ENCODE measurements at regions not wholly inside any gene's neighbourhood (a gene's known extent, or its start where the extent isn't known, plus 50 kb on each side); places are given as distances from the start of the nearest gene placed in this dataset.

DNA sequence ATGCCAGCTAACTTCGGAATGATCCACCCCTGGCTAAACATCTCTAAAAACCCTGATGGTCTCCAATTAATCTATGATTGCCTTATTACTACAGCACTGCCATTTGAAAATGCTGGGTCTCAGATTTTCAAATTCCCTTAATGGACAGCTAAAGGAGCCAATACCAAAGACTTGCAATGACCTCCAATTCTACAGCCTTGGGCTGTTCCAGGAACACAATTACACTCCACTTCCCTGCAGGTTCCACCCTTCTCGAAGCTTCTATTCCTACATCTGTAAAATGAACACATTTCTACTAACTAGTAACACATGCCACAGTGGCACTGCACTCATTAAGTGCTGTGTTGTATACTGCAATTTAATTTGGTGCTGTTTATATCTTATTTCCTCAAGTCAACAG lies 85.7 kb upstream of the AK4 start:
- H3K27me3 Mint-ChIP-seq, result no peaks in the 10 kb centered on the region
- H3K4me3 ChIP-seq (ENCODE audit: low read length), result no peak overlapping the region
- no peaks in the 10 kb centered on the region for H3K9me3 Mint-ChIP-seq
- H3K4me3 Mint-ChIP-seq, result peak overlapping the region in 1 of 7 donors; percentile 43
- no peaks in the 10 kb centered on the region for H3K36me3 ChIP-seq (ENCODE audit: insufficient read depth, low read length)
- H3K36me3 Mint-ChIP-seq, result peaks cover 0 to 27% (median 3%) of the 10 kb centered on the region in 3 donors
- peaks cover 37% of the 10 kb centered on the region for H3K4me1 ChIP-seq (ENCODE audit: insufficient read depth, low read length)
- H3K27ac ChIP-seq (ENCODE audit: low read depth, low read length), result no peak overlapping the region
- peak overlapping the region; percentile 36 to 91 (median 73) for H3K27ac Mint-ChIP-seq
- H3K9me3 ChIP-seq (ENCODE audit: low read length), result no peaks in the 10 kb centered on the region
- H3K4me1 Mint-ChIP-seq, result peaks cover 49 to 78% (median 62%) of the 10 kb centered on the region in 3 donors
- no peak for DNase-seq
- H3K27me3 ChIP-seq (ENCODE audit: insufficient read depth, low read length, poor library complexity, severe bottlenecking), result no peaks in the 10 kb centered on the region
- POLR2A ChIA-PET, result no interaction called here
- CTCF ChIA-PET, result interaction anchor here (1.2 to 8.3 kb wide), 4 partner anchors 13 to 197 kb away, joined by 3 to 116 read pairs (median 3); no protein-coding TSS in a partner anchor

DNA sequence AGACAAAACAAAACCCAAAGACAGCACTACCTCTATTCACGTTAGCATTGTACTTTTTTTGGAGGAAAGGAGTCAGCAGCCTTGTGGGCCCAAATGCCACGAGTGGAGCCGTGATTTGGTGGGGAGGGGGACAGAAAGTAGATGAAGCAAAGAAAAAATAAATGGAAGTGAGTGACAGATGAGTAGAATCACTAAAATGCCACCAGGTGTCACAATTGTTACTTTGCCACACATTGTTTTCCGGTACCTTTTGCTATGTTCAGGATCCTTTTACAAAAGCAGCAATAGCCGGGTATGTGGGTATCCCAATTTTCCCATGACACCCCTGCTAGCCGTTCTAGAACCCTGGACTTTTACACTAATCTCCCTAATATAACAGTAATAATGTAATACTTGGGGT lies 85.0 kb upstream of the AK4 start:
- Histone ChIP-seq H3K9me3 (ENCODE audit: low read length) (no peaks in the 10 kb centered on the region), H3K36me3 (ENCODE audit: insufficient read depth, low read length) (no peaks in the 10 kb centered on the region), H3K27ac (ENCODE audit: low read depth, low read length) (no peak overlapping the region), H3K27me3 (ENCODE audit: insufficient read depth, low read length, poor library complexity, severe bottlenecking) (no peaks in the 10 kb centered on the region), H3K4me3 (ENCODE audit: low read length) (no peak overlapping the region), H3K4me1 (ENCODE audit: insufficient read depth, low read length) (peaks cover 37% of the 10 kb centered on the region)
- H3K9me3 Mint-ChIP-seq, result no peaks in the 10 kb centered on the region
- H3K4me1 Mint-ChIP-seq, result peaks cover 49 to 77% (median 62%) of the 10 kb centered on the region in 3 donors
- POLR2A ChIA-PET, result interaction anchor here (0.6 kb wide), 1 partner anchor 11 kb away, joined by 3 read pairs; no protein-coding TSS in a partner anchor
- peak overlapping the region; percentile 10 to 76 (median 43) for H3K4me3 Mint-ChIP-seq
- CTCF ChIA-PET, result interaction anchor here (1.2 to 8.3 kb wide), 5 partner anchors 12 to 198 kb away, joined by 3 to 116 read pairs (median 3); no protein-coding TSS in a partner anchor
- peaks cover 0 to 2% of the 10 kb centered on the region in 2 donors for H3K27me3 Mint-ChIP-seq
- H3K27ac Mint-ChIP-seq, result peak overlapping the region; percentile 36 to 91 (median 73)
- DNase-seq, result no peak
- peaks cover 0 to 27% (median under 1%) of the 10 kb centered on the region in 3 donors for H3K36me3 Mint-ChIP-seq

DNA sequence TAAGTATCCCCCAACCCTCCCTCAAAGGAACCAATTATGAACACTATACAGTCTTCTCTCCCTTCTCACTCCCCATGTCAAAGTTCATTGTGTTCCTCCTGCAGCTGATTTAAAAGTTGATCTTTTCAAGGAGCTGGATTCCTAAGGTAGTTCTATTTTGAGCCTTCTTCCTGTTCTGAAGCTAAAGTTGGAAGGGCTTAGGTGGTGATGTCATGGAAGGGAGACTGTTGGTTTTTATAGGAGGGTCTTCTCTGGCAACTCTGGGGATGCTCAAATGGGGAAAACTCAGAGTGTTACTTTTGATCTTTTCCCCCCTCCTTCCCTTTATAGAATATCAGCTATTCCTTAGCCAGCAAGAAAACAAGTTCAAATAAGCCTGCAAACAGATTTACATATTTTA lies 83.0 kb upstream of the AK4 start:
- Histone ChIP-seq H3K4me1 (ENCODE audit: insufficient read depth, low read length) (peaks cover 45% of the 10 kb centered on the region), H3K27me3 (ENCODE audit: insufficient read depth, low read length, poor library complexity, severe bottlenecking) (no peaks in the 10 kb centered on the region), H3K9me3 (ENCODE audit: low read length) (no peaks in the 10 kb centered on the region), H3K4me3 (ENCODE audit: low read length) (peak overlapping the region; percentile 61), H3K27ac (ENCODE audit: low read depth, low read length) (peak overlapping the region; percentile 71), H3K36me3 (ENCODE audit: insufficient read depth, low read length) (no peaks in the 10 kb centered on the region)
- Mint-ChIP-seq H3K27ac (peak overlapping the region; percentile 73 to 99 (median 88)), H3K36me3 (peaks cover 0 to 25% (median 0%) of the 10 kb centered on the region in 3 donors), H3K4me3 (peak overlapping the region; percentile 89 to 97 (median 95)), H3K27me3 (peaks cover 0 to 3% of the 10 kb centered on the region in 2 donors), H3K9me3 (no peaks in the 10 kb centered on the region), H3K4me1 (peaks cover 58 to 83% (median 77%) of the 10 kb centered on the region in 3 donors)
- DNase-seq, result no peak
- ChIA-PET POLR2A (interaction anchor here (0.9 to 1.4 kb wide), 4 partner anchors 15 to 190 kb away, joined by 3 to 4 read pairs (median 3); partner anchors contain the start of gene JAK1), CTCF (interaction anchor here (0.8 to 8.3 kb wide), 7 partner anchors 10 to 319 kb away, joined by 3 to 116 read pairs (median 4); no protein-coding TSS in a partner anchor)

DNA sequence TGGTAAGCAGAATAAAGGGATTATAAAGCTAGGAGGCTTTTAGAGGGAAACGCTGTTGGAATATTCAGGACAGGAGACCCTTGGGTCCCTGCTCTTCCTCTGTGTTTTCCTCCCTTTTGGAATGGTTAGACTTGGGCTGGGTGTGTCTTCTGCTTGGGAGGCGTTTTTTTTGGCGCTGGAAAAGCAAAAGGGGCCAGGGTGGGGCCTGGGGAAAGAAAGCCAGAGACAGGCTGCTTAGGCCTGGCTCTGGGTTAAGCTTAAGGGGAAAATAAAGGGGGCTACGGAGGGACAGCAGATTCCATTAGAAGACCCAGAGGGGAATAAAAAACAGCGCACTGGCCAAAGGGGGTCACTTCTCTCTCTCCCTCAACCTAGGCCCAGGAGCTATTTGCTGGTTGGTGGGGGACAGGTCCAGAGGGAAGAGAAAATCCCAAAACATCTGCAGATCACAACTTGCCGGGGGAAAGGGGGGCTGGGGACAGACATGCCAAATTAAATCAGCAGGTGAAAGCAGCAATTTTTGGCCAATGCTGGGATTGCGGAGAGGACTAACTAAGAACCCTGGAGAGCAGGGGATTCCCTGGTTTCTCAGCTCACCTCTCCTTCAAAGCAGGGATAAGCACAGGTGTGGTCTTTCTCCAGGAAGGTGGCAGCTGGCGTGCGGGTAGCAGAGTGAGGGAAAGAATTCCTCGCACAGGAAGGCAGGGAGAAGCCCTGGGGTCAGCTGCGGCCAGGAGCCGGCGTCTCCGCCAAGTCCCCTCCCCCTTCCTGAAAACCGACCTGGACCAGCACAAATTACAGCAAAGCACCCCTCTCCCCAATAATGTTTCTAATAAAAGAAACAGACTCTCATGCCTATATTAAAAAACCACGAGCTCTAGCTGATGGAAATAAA lies 82.2 kb upstream of the AK4 start:
- H3K9me3 ChIP-seq (ENCODE audit: low read length), result no peaks in the 10 kb centered on the region
- H3K27ac ChIP-seq (ENCODE audit: low read depth, low read length), result peak overlapping the region; percentile 71
- ChIA-PET POLR2A (interaction anchor here (0.5 to 1.5 kb wide), 8 partner anchors 9 to 189 kb away, joined by 3 to 6 read pairs (median 4); no protein-coding TSS in a partner anchor), CTCF (interaction anchor here (1.0 to 8.3 kb wide), 6 partner anchors 9 to 320 kb away, joined by 3 to 116 read pairs (median 4); no protein-coding TSS in a partner anchor)
- H3K27me3 ChIP-seq (ENCODE audit: insufficient read depth, low read length, poor library complexity, severe bottlenecking), result no peaks in the 10 kb centered on the region
- peak overlapping the region; percentile 89 to 97 (median 95) for H3K4me3 Mint-ChIP-seq
- no peaks in the 10 kb centered on the region for H3K36me3 ChIP-seq (ENCODE audit: insufficient read depth, low read length)
- peaks cover 0 to 3% of the 10 kb centered on the region in 2 donors for H3K27me3 Mint-ChIP-seq
- DNase-seq, result no peak
- H3K4me1 Mint-ChIP-seq, result peaks cover 55 to 83% (median 78%) of the 10 kb centered on the region in 3 donors
- H3K4me3 ChIP-seq (ENCODE audit: low read length), result peak overlapping the region; percentile 61
- H3K27ac Mint-ChIP-seq, result peak overlapping the region; percentile 81 to 99 (median 95)
- peaks cover 0 to 25% (median 0%) of the 10 kb centered on the region in 3 donors for H3K36me3 Mint-ChIP-seq
- no peaks in the 10 kb centered on the region for H3K9me3 Mint-ChIP-seq
- peaks cover 53% of the 10 kb centered on the region for H3K4me1 ChIP-seq (ENCODE audit: insufficient read depth, low read length)

DNA sequence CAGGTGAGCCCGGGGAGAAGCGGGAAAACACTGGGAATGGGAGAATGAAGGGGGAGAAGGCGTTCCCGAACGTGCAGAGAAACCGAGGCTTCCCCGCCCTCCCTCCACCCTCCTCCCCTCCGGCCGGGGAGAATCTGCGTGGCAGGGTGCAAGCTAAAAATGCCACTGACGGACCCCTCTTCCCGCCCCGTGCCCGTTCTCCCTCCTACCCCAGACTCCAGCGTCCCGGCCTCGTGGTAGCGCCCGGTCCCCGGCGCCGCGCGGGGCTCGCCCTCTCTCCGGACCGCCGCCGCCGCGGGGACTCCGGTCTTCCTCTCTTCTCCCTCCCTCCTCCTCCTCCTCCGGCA lies 81.6 kb upstream of the AK4 start:
- Histone ChIP-seq H3K36me3 (ENCODE audit: insufficient read depth, low read length) (no peaks in the 10 kb centered on the region), H3K4me3 (ENCODE audit: low read length) (peak overlapping the region; percentile 61), H3K27ac (ENCODE audit: low read depth, low read length) (peak overlapping the region; percentile 71), H3K27me3 (ENCODE audit: insufficient read depth, low read length, poor library complexity, severe bottlenecking) (no peaks in the 10 kb centered on the region), H3K4me1 (ENCODE audit: insufficient read depth, low read length) (peaks cover 54% of the 10 kb centered on the region), H3K9me3 (ENCODE audit: low read length) (no peaks in the 10 kb centered on the region)
- H3K4me1 Mint-ChIP-seq, result peaks cover 53 to 81% (median 77%) of the 10 kb centered on the region in 3 donors
- no peak for DNase-seq
- H3K9me3 Mint-ChIP-seq, result no peaks in the 10 kb centered on the region
- peak overlapping the region; percentile 89 to 97 (median 95) for H3K4me3 Mint-ChIP-seq
- POLR2A ChIA-PET, result interaction anchor here (0.5 to 1.5 kb wide), 5 partner anchors 9 to 189 kb away, joined by 3 to 6 read pairs (median 5); no protein-coding TSS in a partner anchor
- H3K36me3 Mint-ChIP-seq, result peaks cover 0 to 25% (median 0%) of the 10 kb centered on the region in 3 donors
- CTCF ChIA-PET, result interaction anchor here (1.2 to 8.3 kb wide), 5 partner anchors 9 to 239 kb away, joined by 3 to 116 read pairs (median 5); no protein-coding TSS in a partner anchor
- peak overlapping the region; percentile 84 to 99 (median 98) for H3K27ac Mint-ChIP-seq
- H3K27me3 Mint-ChIP-seq, result peaks cover 0 to 3% of the 10 kb centered on the region in 2 donors

DNA sequence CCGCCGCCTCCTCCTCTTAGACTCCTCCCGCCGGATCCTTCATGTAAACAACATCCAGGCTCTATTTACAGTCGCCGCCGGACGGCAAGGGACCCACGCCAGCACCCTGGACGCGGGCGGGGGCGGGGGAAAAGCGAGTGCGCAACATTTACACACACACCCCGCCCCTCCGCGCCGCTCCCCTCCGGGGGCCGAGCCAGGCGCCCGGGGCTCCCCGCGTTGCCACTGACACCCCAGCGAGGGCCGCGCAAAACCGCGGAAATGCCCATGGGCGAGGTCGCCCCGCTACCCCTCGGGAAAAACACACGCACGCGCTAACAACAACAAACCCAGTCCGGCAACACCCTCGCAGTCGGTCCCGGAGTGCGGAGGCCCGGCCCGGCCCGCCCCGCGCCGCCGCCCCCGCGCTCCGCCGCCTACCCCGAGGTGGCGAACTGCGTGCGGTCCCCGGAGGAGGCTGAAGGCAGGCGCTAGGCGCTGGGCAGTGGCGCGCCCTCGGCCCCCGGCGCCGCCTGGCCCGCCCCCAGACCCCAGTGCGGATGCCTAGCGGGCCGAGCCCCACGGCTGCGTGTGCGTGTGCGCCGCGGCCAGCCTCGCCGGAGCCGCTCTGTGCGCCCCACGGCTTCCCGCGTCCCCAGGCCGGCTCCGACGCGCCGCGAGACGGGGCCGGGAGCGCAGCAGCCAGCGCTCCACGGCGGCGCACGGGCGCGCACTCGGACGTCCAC lies 81.1 kb upstream of the AK4 start:
- ChIA-PET POLR2A (interaction anchor here (0.8 to 1.5 kb wide), 3 partner anchors 8 to 101 kb away, joined by 4 to 6 read pairs (median 6); no protein-coding TSS in a partner anchor), CTCF (interaction anchor here (1.5 to 8.3 kb wide), 3 partner anchors 8 to 240 kb away, joined by 3 to 116 read pairs (median 5); no protein-coding TSS in a partner anchor)
- no peaks in the 10 kb centered on the region for H3K9me3 Mint-ChIP-seq
- Histone ChIP-seq H3K9me3 (ENCODE audit: low read length) (no peaks in the 10 kb centered on the region), H3K27ac (ENCODE audit: low read depth, low read length) (peak overlapping the region; percentile 71), H3K4me3 (ENCODE audit: low read length) (peak overlapping the region; percentile 61), H3K36me3 (ENCODE audit: insufficient read depth, low read length) (no peaks in the 10 kb centered on the region), H3K4me1 (ENCODE audit: insufficient read depth, low read length) (peaks cover 53% of the 10 kb centered on the region), H3K27me3 (ENCODE audit: insufficient read depth, low read length, poor library complexity, severe bottlenecking) (no peaks in the 10 kb centered on the region)
- peak overlapping the region; percentile 91 to 97 (median 95) for H3K4me3 Mint-ChIP-seq
- DNase-seq, result peak; percentile 65 to 85 (median 84)
- H3K27me3 Mint-ChIP-seq, result peaks cover 0 to 3% of the 10 kb centered on the region in 2 donors
- peaks cover 0 to 25% (median 0%) of the 10 kb centered on the region in 3 donors for H3K36me3 Mint-ChIP-seq
- peaks cover 53 to 76% (median 72%) of the 10 kb centered on the region in 3 donors for H3K4me1 Mint-ChIP-seq
- peak overlapping the region; percentile 84 to 99 (median 98) for H3K27ac Mint-ChIP-seq

DNA sequence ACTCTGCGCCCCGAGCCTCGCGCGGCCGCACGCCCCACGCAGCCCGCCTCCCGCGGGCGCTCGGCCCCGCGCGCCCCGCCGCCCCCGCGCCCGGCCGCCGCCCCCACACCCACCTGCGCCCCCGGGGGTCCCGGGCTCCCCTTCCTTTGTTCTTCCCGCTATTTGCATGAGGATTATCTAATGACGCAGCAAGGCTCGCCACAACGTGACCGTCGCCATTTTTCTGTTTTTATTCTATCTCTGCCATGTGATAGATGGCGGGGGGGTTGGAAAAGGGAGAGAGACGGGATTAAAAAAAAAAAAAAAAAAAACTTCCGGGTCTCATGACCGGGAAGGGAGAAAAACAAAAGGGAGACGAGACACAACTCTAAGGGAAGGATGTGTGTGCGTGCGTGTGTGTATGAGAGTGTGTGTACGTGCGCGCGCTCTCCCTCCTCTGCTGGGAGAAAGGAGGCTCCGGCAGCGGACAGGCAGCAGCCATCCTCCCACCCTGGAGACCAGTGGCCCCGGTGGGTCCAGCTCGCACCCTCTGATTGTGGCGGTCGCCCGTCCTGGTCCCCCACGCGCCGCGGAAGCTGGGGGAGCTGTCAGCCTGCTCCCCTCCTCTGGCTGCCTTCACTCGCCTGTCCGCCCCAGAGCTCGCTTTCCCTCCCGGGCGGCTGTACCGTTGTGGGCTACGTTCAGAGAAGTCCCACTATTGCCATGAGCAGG lies 80.4 kb upstream of the AK4 start:
- DNase-seq, result peak; percentile 24 to 77 (median 57)
- Mint-ChIP-seq H3K27me3 (peaks cover 0 to 3% of the 10 kb centered on the region in 2 donors), H3K4me3 (peak overlapping the region; percentile 87 to 97 (median 94)), H3K4me1 (peaks cover 46 to 69% (median 65%) of the 10 kb centered on the region in 3 donors), H3K36me3 (peaks cover 0 to 25% (median 0%) of the 10 kb centered on the region in 3 donors), H3K9me3 (no peaks in the 10 kb centered on the region), H3K27ac (peak overlapping the region; percentile 94 to 99 (median 97))
- ChIA-PET CTCF (no interaction called here), POLR2A (interaction anchor here (0.8 to 1.1 kb wide), 2 partner anchors 102 to 429 kb away, joined by 5 to 15 read pairs; partner anchors contain the start of gene JAK1)
- H3K27ac ChIP-seq (ENCODE audit: low read depth, low read length), result peak overlapping the region; percentile 95
- no peaks in the 10 kb centered on the region for H3K27me3 ChIP-seq (ENCODE audit: insufficient read depth, low read length, poor library complexity, severe bottlenecking)
- no peaks in the 10 kb centered on the region for H3K9me3 ChIP-seq (ENCODE audit: low read length)
- no peaks in the 10 kb centered on the region for H3K36me3 ChIP-seq (ENCODE audit: insufficient read depth, low read length)
- H3K4me3 ChIP-seq (ENCODE audit: low read length), result peak overlapping the region; percentile 97
- H3K4me1 ChIP-seq (ENCODE audit: insufficient read depth, low read length), result peaks cover 45% of the 10 kb centered on the region

Measured in CD8-positive, alpha-beta memory T cell (primary cell).